OCI-LY3 (cell line): ENCODE measurements at regions not wholly inside any gene's neighbourhood (a gene's known extent, or its start where the extent isn't known, plus 50 kb on each side); places are given as distances from the start of the nearest gene placed in this dataset.

Experiments used
- H2AFZ ChIP-seq: fragments of 200-600, 300-600 bp; shearing (Covaris generic); 2 replicates; pipeline ENCODE4 v1.6.0; 2014; ENCODE audit warnings: antibody characterized with exemption, low read depth, low read length
- H3K27ac ChIP-seq: fragments of 200-600, 300-600 bp; sonication (generic); 2 replicates; pipeline ENCODE4 v1.5.1; 2014; ENCODE audit warnings: mild to moderate bottlenecking, low read length, moderate library complexity, mixed read lengths
- H3K27me3 ChIP-seq: fragments of 200-600, 300-600 bp; sonication (generic); 2 replicates; pipeline ENCODE4 v1.6.1; 2014; ENCODE audit warnings: low read depth, low read length, mixed read lengths
- H3K36me3 ChIP-seq: fragments of 200-600, 300-600 bp; sonication (generic); replicated peaks from 2 replicates; pipeline ENCODE3; 2014; ENCODE audit warnings: low read depth, low read length, mixed read lengths
- H3K4me1 ChIP-seq: fragments of 300-600, 200-600 bp; sonication (generic); 2 replicates; pipeline ENCODE4 v1.6.1; 2014; ENCODE audit warnings: low read length, mixed read lengths
- H3K4me2 ChIP-seq: fragments of 200-600, 300-600 bp; sonication (generic); 2 replicates; pipeline ENCODE4 v1.6.1; 2014; ENCODE audit warnings: low read length, mixed read lengths
- H3K4me3 ChIP-seq: fragments of 300-600, 200-600 bp; sonication (generic); 2 replicates; pipeline ENCODE4 v1.5.1; 2014; ENCODE audit warnings: antibody characterized with exemption, mild to moderate bottlenecking, low read length, moderate library complexity
- H3K79me2 ChIP-seq: fragments of 300-600, 200-600 bp; shearing (Covaris generic); 2 replicates; pipeline ENCODE4 v1.6.1; 2014; ENCODE audit warnings: mild to moderate bottlenecking, low read length, mixed read lengths
- H3K9ac ChIP-seq: fragments of 300-600, 200-600 bp; shearing (Covaris generic); 2 replicates; pipeline ENCODE4 v1.6.0; 2014; ENCODE audit warnings: mild to moderate bottlenecking, low read length, moderate library complexity
- H3K9me3 ChIP-seq: fragments of 200-600, 300-600 bp; shearing (Covaris generic); 2 replicates; pipeline ENCODE4 v1.6.1; 2014; ENCODE audit warnings: low read length, mixed read lengths; ENCODE audit not compliant: insufficient read depth
- H4K20me1 ChIP-seq: fragments of 200-600, 300-600 bp; sonication (generic); 2 replicates; pipeline ENCODE4 v1.6.1; 2016; ENCODE audit warnings: low read length, mixed read lengths; ENCODE audit not compliant: insufficient read depth
- CTCF ChIP-seq: fragments of 200-600, 300-600 bp; sonication (generic); IDR thresholded peaks from 2 replicates; pipeline ENCODE4 v1.5.1; 2014; ENCODE audit warnings: antibody characterized with exemption, low read length, low read depth
- EZH2phosphoT487 ChIP-seq: fragments of 200-600 bp; shearing (Covaris generic); IDR thresholded peaks from 2 replicates; pipeline ENCODE4 v1.6.1; 2018; ENCODE audit warnings: antibody characterized with exemption, mixed run types, low read depth

GRCh38 chr12:116640281-116640680 lies 81.1 kb downstream of the MAP1LC3B2 start:
- Histone ChIP-seq H2AFZ (no peak overlapping the region), H3K4me3 (no peak overlapping the region), H3K27ac (no peak overlapping the region), H4K20me1 (no peaks in the 10 kb centered on the region), H3K4me2 (no peak overlapping the region), H3K79me2 (no peaks in the 10 kb centered on the region), H3K27me3 (peaks cover 47% of the 10 kb centered on the region), H3K9ac (no peak overlapping the region), H3K4me1 (peaks cover 6% of the 10 kb centered on the region), H3K9me3 (no peaks in the 10 kb centered on the region), H3K36me3 (no peaks in the 10 kb centered on the region)
- TF ChIP-seq CTCF (no peak), EZH2phosphoT487 (no peak)

- H3K36me3 ChIP-seq: no peaks in the 10 kb centered on the region
- H2AFZ ChIP-seq: no peak overlapping the region
- H3K9ac ChIP-seq: no peak overlapping the region
- no peak overlapping the region for H3K4me2 ChIP-seq
- no peak overlapping the region for H3K27ac ChIP-seq
- H3K4me1 ChIP-seq: peaks cover 11% of the 10 kb centered on the region
- no peaks in the 10 kb centered on the region for H3K79me2 ChIP-seq
- H4K20me1 ChIP-seq: no peaks in the 10 kb centered on the region
- H3K4me3 ChIP-seq: no peak overlapping the region
- TF ChIP-seq EZH2phosphoT487 (no peak), CTCF (no peak)
- peaks cover 52% of the 10 kb centered on the region for H3K27me3 ChIP-seq
- H3K9me3 ChIP-seq: no peaks in the 10 kb centered on the region
These were observed 80.6 kb downstream of the MAP1LC3B2 start for GRCh38 chr12:116639765-116640164.

GRCh38 chr12:116638376-116638775 lies 79.2 kb downstream of the MAP1LC3B2 start:
- H3K27me3 ChIP-seq: peaks cover 57% of the 10 kb centered on the region
- no peaks in the 10 kb centered on the region for H3K36me3 ChIP-seq
- TF ChIP-seq EZH2phosphoT487 (no peak), CTCF (no peak)
- no peak overlapping the region for H3K27ac ChIP-seq
- no peak overlapping the region for H2AFZ ChIP-seq
- no peak overlapping the region for H3K4me3 ChIP-seq
- no peak overlapping the region for H3K4me2 ChIP-seq
- H3K4me1 ChIP-seq: peaks cover 11% of the 10 kb centered on the region
- H3K9ac ChIP-seq: no peak overlapping the region
- H3K79me2 ChIP-seq: no peaks in the 10 kb centered on the region
- no peaks in the 10 kb centered on the region for H3K9me3 ChIP-seq
- H4K20me1 ChIP-seq: no peaks in the 10 kb centered on the region

- Histone ChIP-seq H2AFZ (no peak overlapping the region), H3K79me2 (no peaks in the 10 kb centered on the region), H3K9ac (no peak overlapping the region), H3K36me3 (no peaks in the 10 kb centered on the region), H4K20me1 (no peaks in the 10 kb centered on the region), H3K9me3 (no peaks in the 10 kb centered on the region), H3K27me3 (peaks cover 64% of the 10 kb centered on the region), H3K4me3 (no peak overlapping the region), H3K4me2 (no peak overlapping the region), H3K4me1 (peaks cover 11% of the 10 kb centered on the region), H3K27ac (no peak overlapping the region)
- TF ChIP-seq EZH2phosphoT487 (no peak), CTCF (no peak)
These were observed 78.5 kb downstream of the MAP1LC3B2 start for GRCh38 chr12:116637589-116638150.
